ENCODE measurements at regions not wholly inside any gene's neighbourhood (a gene's known extent, or its start where the extent isn't known, plus 50 kb on each side); places are given as distances from the start of the nearest gene placed in this dataset.

GRCh38 chr6:19536838-19537237 lies 300.3 kb upstream of the ID4 start:
- ATAC-seq: no peak
- no peaks in the 10 kb centered on the region for H3K36me3 Mint-ChIP-seq (ENCODE audit: low read depth)
- no peaks in the 10 kb centered on the region for H3K9me3 ChIP-seq (ENCODE audit: control insufficient read depth, low read length, poor library complexity, severe bottlenecking)
- H3K4me1 Mint-ChIP-seq: no peaks in the 10 kb centered on the region
- no peak overlapping the region for H3K4me3 Mint-ChIP-seq
- DNase-seq: no peak
- H3K27ac Mint-ChIP-seq: no peak overlapping the region
- no peaks in the 10 kb centered on the region for H3K27me3 Mint-ChIP-seq

- ATAC-seq (no peak), DNase-seq (no peak)
- H3K36me3 Mint-ChIP-seq (ENCODE audit: low read depth): no peaks in the 10 kb centered on the region
- H3K27ac Mint-ChIP-seq: no peak overlapping the region
- H3K27me3 Mint-ChIP-seq: no peaks in the 10 kb centered on the region
- H3K4me3 Mint-ChIP-seq: no peak overlapping the region
- H3K9me3 ChIP-seq (ENCODE audit: control insufficient read depth, low read length, poor library complexity, severe bottlenecking): no peaks in the 10 kb centered on the region
- no peaks in the 10 kb centered on the region for H3K4me1 Mint-ChIP-seq
Measured at GRCh38 chr6:19538096-19538495, 299.1 kb upstream of the ID4 start.

GRCh38 chr6:19547507-19547906 lies 289.7 kb upstream of the ID4 start:
- DNase-seq (no peak), ATAC-seq (no peak)
- Mint-ChIP-seq H3K4me1 (no peaks in the 10 kb centered on the region), H3K4me3 (no peak overlapping the region), H3K27me3 (no peaks in the 10 kb centered on the region), H3K27ac (no peak overlapping the region), H3K36me3 (ENCODE audit: low read depth) (no peaks in the 10 kb centered on the region)
- no peaks in the 10 kb centered on the region for H3K9me3 ChIP-seq (ENCODE audit: control insufficient read depth, low read length, poor library complexity, severe bottlenecking)

- no peak for DNase-seq
- no peak for ATAC-seq
- Mint-ChIP-seq H3K36me3 (ENCODE audit: low read depth) (no peaks in the 10 kb centered on the region), H3K4me3 (no peak overlapping the region), H3K4me1 (no peaks in the 10 kb centered on the region), H3K27me3 (no peaks in the 10 kb centered on the region), H3K27ac (no peak overlapping the region)
- no peaks in the 10 kb centered on the region for H3K9me3 ChIP-seq (ENCODE audit: control insufficient read depth, low read length, poor library complexity, severe bottlenecking)
Measured at GRCh38 chr6:19549109-19549508, 288.1 kb upstream of the ID4 start.

- no peaks in the 10 kb centered on the region for H3K9me3 ChIP-seq (ENCODE audit: control insufficient read depth, low read length, poor library complexity, severe bottlenecking)
- H3K4me1 Mint-ChIP-seq: no peaks in the 10 kb centered on the region
- no peak for ATAC-seq
- H3K4me3 Mint-ChIP-seq: no peak overlapping the region
- no peaks in the 10 kb centered on the region for H3K36me3 Mint-ChIP-seq (ENCODE audit: low read depth)
- no peak for DNase-seq
- no peak overlapping the region for H3K27ac Mint-ChIP-seq
- H3K27me3 Mint-ChIP-seq: no peaks in the 10 kb centered on the region
Measured at GRCh38 chr6:19550380-19550779, 286.8 kb upstream of the ID4 start.

GRCh38 chr6:19551611-19552010 lies 285.6 kb upstream of the ID4 start:
- no peaks in the 10 kb centered on the region for H3K27me3 Mint-ChIP-seq
- no peak overlapping the region for H3K4me3 Mint-ChIP-seq
- no peak for DNase-seq
- H3K36me3 Mint-ChIP-seq (ENCODE audit: low read depth): no peaks in the 10 kb centered on the region
- H3K9me3 ChIP-seq (ENCODE audit: control insufficient read depth, low read length, poor library complexity, severe bottlenecking): no peaks in the 10 kb centered on the region
- no peaks in the 10 kb centered on the region for H3K4me1 Mint-ChIP-seq
- H3K27ac Mint-ChIP-seq: no peak overlapping the region
- no peak for ATAC-seq

GRCh38 chr6:19552076-19552475 lies 285.1 kb upstream of the ID4 start:
- H3K4me3 Mint-ChIP-seq: no peak overlapping the region
- no peaks in the 10 kb centered on the region for H3K27me3 Mint-ChIP-seq
- no peaks in the 10 kb centered on the region for H3K9me3 ChIP-seq (ENCODE audit: control insufficient read depth, low read length, poor library complexity, severe bottlenecking)
- H3K36me3 Mint-ChIP-seq (ENCODE audit: low read depth): no peaks in the 10 kb centered on the region
- no peak for DNase-seq
- no peak overlapping the region for H3K27ac Mint-ChIP-seq
- ATAC-seq: no peak
- no peaks in the 10 kb centered on the region for H3K4me1 Mint-ChIP-seq

GRCh38 chr6:19552588-19552987 lies 284.6 kb upstream of the ID4 start:
- ATAC-seq (no peak), DNase-seq (no peak)
- Mint-ChIP-seq H3K4me1 (no peaks in the 10 kb centered on the region), H3K4me3 (no peak overlapping the region), H3K27me3 (no peaks in the 10 kb centered on the region), H3K27ac (no peak overlapping the region), H3K36me3 (ENCODE audit: low read depth) (no peaks in the 10 kb centered on the region)
- H3K9me3 ChIP-seq (ENCODE audit: control insufficient read depth, low read length, poor library complexity, severe bottlenecking): no peaks in the 10 kb centered on the region

- H3K4me3 Mint-ChIP-seq: no peak overlapping the region
- DNase-seq (no peak), ATAC-seq (no peak)
- no peaks in the 10 kb centered on the region for H3K36me3 Mint-ChIP-seq (ENCODE audit: low read depth)
- no peaks in the 10 kb centered on the region for H3K4me1 Mint-ChIP-seq
- H3K9me3 ChIP-seq (ENCODE audit: control insufficient read depth, low read length, poor library complexity, severe bottlenecking): no peaks in the 10 kb centered on the region
- no peaks in the 10 kb centered on the region for H3K27me3 Mint-ChIP-seq
- H3K27ac Mint-ChIP-seq: no peak overlapping the region
Measured at GRCh38 chr6:19554356-19555225, 282.6 kb upstream of the ID4 start.

GRCh38 chr6:19557191-19557590 lies 280.0 kb upstream of the ID4 start:
- DNase-seq: no peak
- no peaks in the 10 kb centered on the region for H3K27me3 Mint-ChIP-seq

GRCh38 chr6:19558201-19558600 lies 279.0 kb upstream of the ID4 start:
- no peak overlapping the region for H3K4me3 Mint-ChIP-seq
- H3K4me1 Mint-ChIP-seq: no peaks in the 10 kb centered on the region
- H3K9me3 ChIP-seq (ENCODE audit: control insufficient read depth, low read length, poor library complexity, severe bottlenecking): no peaks in the 10 kb centered on the region
- ATAC-seq (no peak), DNase-seq (no peak)
- no peaks in the 10 kb centered on the region for H3K36me3 Mint-ChIP-seq (ENCODE audit: low read depth)
- H3K27ac Mint-ChIP-seq: no peak overlapping the region
- H3K27me3 Mint-ChIP-seq: no peaks in the 10 kb centered on the region

More at GRCh38 chr6:19557191-19557590, 280.0 kb upstream of the ID4 start:
- Mint-ChIP-seq H3K4me1 (no peaks in the 10 kb centered on the region), H3K36me3 (ENCODE audit: low read depth) (no peaks in the 10 kb centered on the region), H3K27ac (no peak overlapping the region), H3K4me3 (no peak overlapping the region)
- no peak for ATAC-seq
- H3K9me3 ChIP-seq (ENCODE audit: control insufficient read depth, low read length, poor library complexity, severe bottlenecking): no peaks in the 10 kb centered on the region

GRCh38 chr6:19558934-19559333 lies 278.2 kb upstream of the ID4 start:
- H3K27me3 Mint-ChIP-seq: no peaks in the 10 kb centered on the region
- ATAC-seq (no peak), DNase-seq (no peak)
- no peaks in the 10 kb centered on the region for H3K4me1 Mint-ChIP-seq
- no peaks in the 10 kb centered on the region for H3K36me3 Mint-ChIP-seq (ENCODE audit: low read depth)
- H3K9me3 ChIP-seq (ENCODE audit: control insufficient read depth, low read length, poor library complexity, severe bottlenecking): no peaks in the 10 kb centered on the region
- H3K27ac Mint-ChIP-seq: no peak overlapping the region
- no peak overlapping the region for H3K4me3 Mint-ChIP-seq

GRCh38 chr6:19562468-19562867 lies 274.7 kb upstream of the ID4 start:
- Mint-ChIP-seq H3K27me3 (no peaks in the 10 kb centered on the region), H3K4me1 (no peaks in the 10 kb centered on the region)

GRCh38 chr6:19569563-19569962 lies 267.6 kb upstream of the ID4 start:
- ATAC-seq: no peak
- Mint-ChIP-seq H3K27ac (no peak overlapping the region), H3K36me3 (ENCODE audit: low read depth) (no peaks in the 10 kb centered on the region), H3K4me3 (no peak overlapping the region), H3K27me3 (no peaks in the 10 kb centered on the region), H3K4me1 (no peaks in the 10 kb centered on the region)
- no peak for DNase-seq
- H3K9me3 ChIP-seq (ENCODE audit: control insufficient read depth, low read length, poor library complexity, severe bottlenecking): no peaks in the 10 kb centered on the region

More at GRCh38 chr6:19562468-19562867, 274.7 kb upstream of the ID4 start:
- ATAC-seq (no peak), DNase-seq (no peak)
- Mint-ChIP-seq H3K36me3 (ENCODE audit: low read depth) (no peaks in the 10 kb centered on the region), H3K27ac (no peak overlapping the region), H3K4me3 (no peak overlapping the region)
- no peaks in the 10 kb centered on the region for H3K9me3 ChIP-seq (ENCODE audit: control insufficient read depth, low read length, poor library complexity, severe bottlenecking)
